ENCODE measurements at regions not wholly inside any gene's neighbourhood (a gene's known extent, or its start where the extent isn't known, plus 50 kb on each side); places are given as distances from the start of the nearest gene placed in this dataset.

DNA sequence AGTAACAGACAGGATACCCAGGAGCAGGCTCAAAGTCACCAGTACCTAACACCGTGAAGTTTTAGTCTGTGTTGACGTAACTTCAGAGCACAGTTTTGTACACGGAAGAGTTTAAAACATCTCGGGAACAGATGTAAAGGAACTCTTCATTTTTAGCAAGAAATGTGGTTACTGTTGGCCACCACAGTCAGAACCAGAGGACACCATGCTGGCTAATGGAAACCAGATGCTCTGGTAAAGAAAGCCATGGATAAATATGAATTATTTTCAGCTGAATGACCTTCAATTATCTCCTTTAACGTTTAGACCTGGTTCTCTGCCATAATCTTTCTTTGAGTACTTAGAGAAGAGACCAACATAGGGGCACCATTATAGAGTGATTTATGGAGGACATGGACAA is 115.9 kb downstream of the NTMT2 start:
- TF ChIP-seq, protein P1, sequence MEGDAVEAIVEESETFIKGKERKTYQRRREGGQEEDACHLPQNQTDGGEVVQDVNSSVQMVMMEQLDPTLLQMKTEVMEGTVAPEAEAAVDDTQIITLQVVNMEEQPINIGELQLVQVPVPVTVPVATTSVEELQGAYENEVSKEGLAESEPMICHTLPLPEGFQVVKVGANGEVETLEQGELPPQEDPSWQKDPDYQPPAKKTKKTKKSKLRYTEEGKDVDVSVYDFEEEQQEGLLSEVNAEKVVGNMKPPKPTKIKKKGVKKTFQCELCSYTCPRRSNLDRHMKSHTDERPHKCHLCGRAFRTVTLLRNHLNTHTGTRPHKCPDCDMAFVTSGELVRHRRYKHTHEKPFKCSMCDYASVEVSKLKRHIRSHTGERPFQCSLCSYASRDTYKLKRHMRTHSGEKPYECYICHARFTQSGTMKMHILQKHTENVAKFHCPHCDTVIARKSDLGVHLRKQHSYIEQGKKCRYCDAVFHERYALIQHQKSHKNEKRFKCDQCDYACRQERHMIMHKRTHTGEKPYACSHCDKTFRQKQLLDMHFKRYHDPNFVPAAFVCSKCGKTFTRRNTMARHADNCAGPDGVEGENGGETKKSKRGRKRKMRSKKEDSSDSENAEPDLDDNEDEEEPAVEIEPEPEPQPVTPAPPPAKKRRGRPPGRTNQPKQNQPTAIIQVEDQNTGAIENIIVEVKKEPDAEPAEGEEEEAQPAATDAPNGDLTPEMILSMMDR (optimal IDR thresholded peaks at IDR 0.05 in 1 of 3, IDR thresholded peaks at IDR 0.05 in 1 of 3, conservative IDR thresholded peaks at IDR 0.05 in 1 of 3; ENCODE audit: extremely low read depth in 1 of 3, insufficient read depth in 2 of 3, low read length in 3 of 3), result no peak
- TF ChIP-seq EZH2 (IDR thresholded peaks at IDR 0.05; ENCODE audit: low read length), result no peak

Measured in keratinocyte (primary cell).